ENCODE measurements at regions not wholly inside any gene's neighbourhood (a gene's known extent, or its start where the extent isn't known, plus 50 kb on each side); places are given as distances from the start of the nearest gene placed in this dataset.

- TF ChIP-seq, protein P1, sequence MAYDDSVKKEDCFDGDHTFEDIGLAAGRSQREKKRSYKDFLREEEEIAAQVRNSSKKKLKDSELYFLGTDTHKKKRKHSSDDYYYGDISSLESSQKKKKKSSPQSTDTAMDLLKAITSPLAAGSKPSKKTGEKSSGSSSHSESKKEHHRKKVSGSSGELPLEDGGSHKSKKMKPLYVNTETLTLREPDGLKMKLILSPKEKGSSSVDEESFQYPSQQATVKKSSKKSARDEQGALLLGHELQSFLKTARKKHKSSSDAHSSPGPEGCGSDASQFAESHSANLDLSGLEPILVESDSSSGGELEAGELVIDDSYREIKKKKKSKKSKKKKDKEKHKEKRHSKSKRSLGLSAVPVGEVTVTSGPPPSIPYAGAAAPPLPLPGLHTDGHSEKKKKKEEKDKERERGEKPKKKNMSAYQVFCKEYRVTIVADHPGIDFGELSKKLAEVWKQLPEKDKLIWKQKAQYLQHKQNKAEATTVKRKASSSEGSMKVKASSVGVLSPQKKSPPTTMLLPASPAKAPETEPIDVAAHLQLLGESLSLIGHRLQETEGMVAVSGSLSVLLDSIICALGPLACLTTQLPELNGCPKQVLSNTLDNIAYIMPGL (CRISPR knock-in tag; IDR thresholded peaks at IDR 0.05; ENCODE audit: borderline replicate concordance in 1 of 2, low read depth in 1 of 2) = no peak
- TF ChIP-seq DNMT1 (CRISPR knock-in tag; IDR thresholded peaks at IDR 0.05) = no peak
- TF ChIP-seq TP53 (CRISPR knock-in tag; conservative IDR thresholded peaks at IDR 0.05) = no peak
Observed at GRCh38 chr12:47481041-47481440, 224.8 kb downstream of the RPAP3 start (continued).

GRCh38 chr12:47478426-47478825, 227.4 kb downstream of the RPAP3 start:
- FAIRE-seq = no peak
- no peak for TF ChIP-seq REL (CRISPR knock-in tag; conservative IDR thresholded peaks at IDR 0.05)
- no peak for TF ChIP-seq HOXA3 (CRISPR knock-in tag; IDR thresholded peaks at IDR 0.05)
- no peak for TF ChIP-seq KAT8 (CRISPR knock-in tag; IDR thresholded peaks at IDR 0.05)
- no peak for TF ChIP-seq ZNF232 (CRISPR knock-in tag; IDR thresholded peaks at IDR 0.05; ENCODE audit: borderline replicate concordance)
- no peak for TF ChIP-seq ARID5B (CRISPR knock-in tag; IDR thresholded peaks at IDR 0.05)
- no peak for TF ChIP-seq MYPOP (CRISPR knock-in tag; IDR thresholded peaks at IDR 0.05)
- no peak for TF ChIP-seq ARNT2 (CRISPR knock-in tag; IDR thresholded peaks at IDR 0.05; ENCODE audit: low read depth)
- no peak for TF ChIP-seq HMG20B (CRISPR knock-in tag; conservative IDR thresholded peaks at IDR 0.05)
- TF ChIP-seq YEATS4 (CRISPR knock-in tag; IDR thresholded peaks at IDR 0.05; ENCODE audit: borderline replicate concordance) = no peak
- no peak for TF ChIP-seq E2F2 (CRISPR knock-in tag; IDR thresholded peaks at IDR 0.05; ENCODE audit: borderline replicate concordance)
- TF ChIP-seq NFYC (CRISPR knock-in tag; IDR thresholded peaks at IDR 0.05) = no peak
- TF ChIP-seq TEF (CRISPR knock-in tag; IDR thresholded peaks at IDR 0.05) = no peak

More at GRCh38 chr12:47478426-47478825, 227.4 kb downstream of the RPAP3 start:
- Histone ChIP-seq H3K79me2 (ENCODE audit: insufficient read depth, low read length) (no peaks in the 10 kb centered on the region), H3K9ac (ENCODE audit: insufficient read depth, low read depth, low read length) (no peak overlapping the region), H3K36me3 (replicated peaks in 1 of 2; ENCODE audit: control insufficient read depth in 1 of 2, insufficient read depth in 2 of 2, low read length in 2 of 2) (no peaks in the 10 kb centered on the region), H3K4me3 (replicated peaks in 1 of 3; ENCODE audit: insufficient read depth in 1 of 3, low read depth in 2 of 3, low read length in 3 of 3) (no peak overlapping the region), H3K27ac (ENCODE audit: extremely low read length, insufficient read depth, low read length) (no peak overlapping the region), H3K27me3 (ENCODE audit: control insufficient read depth in 1 of 2, insufficient read depth in 2 of 2, low read length in 2 of 2) (no peaks in the 10 kb centered on the region), H2AFZ (ENCODE audit: low read length) (no peak overlapping the region), H3K9me3 (ENCODE audit: low read length) (peaks cover 31% of the 10 kb centered on the region), H3K4me1 (ENCODE audit: insufficient read depth, low read length) (no peaks in the 10 kb centered on the region), H4K20me1 (ENCODE audit: insufficient read depth, low read length) (no peaks in the 10 kb centered on the region), H3K4me2 (ENCODE audit: low read depth, low read length) (no peak overlapping the region)
- 0% methylated on average over 1 of the region's 1 CpG for WGBS (ENCODE audit: low lambda C conversion rate)
- intact Hi-C loops (cut with micrococcal nuclease; ENCODE audit: unreplicated experiment) (no loop called here), in situ Hi-C loops (cut with HindIII; ENCODE audit: extremely low pct_ligation_motif_present, low pct_unique_long_range_greater_than_20kb) (no loop called here)
- CTCF ChIA-PET (ENCODE audit: low intra/inter-chr PET ratio, low total read pairs) = no interaction called here
- no peak for DNase-seq (ENCODE audit: low spot score)
- no peak for ATAC-seq
- POLR2A ChIA-PET = no interaction called here
- BruUV-seq (replicated peaks) = no TSS peak

All from HepG2 (cell line).